ENCODE measurements at regions not wholly inside any gene's neighbourhood (a gene's known extent, or its start where the extent isn't known, plus 50 kb on each side); places are given as distances from the start of the nearest gene placed in this dataset.

- no peaks in the 10 kb centered on the region for H3K9me2 ChIP-seq (replicated peaks; ENCODE audit: insufficient read depth, low read length)
- no peak overlapping the region for H2AFZ ChIP-seq (ENCODE audit: low read depth, low read length, severe bottlenecking)
- no peak overlapping the region for H3K27ac ChIP-seq (ENCODE audit: low read depth, low read length)
- no peak overlapping the region for H3K9ac ChIP-seq (ENCODE audit: low read length)
- no peak overlapping the region for H3K4me2 ChIP-seq (ENCODE audit: low read depth, low read length, poor library complexity, severe bottlenecking)
- H3K79me2 ChIP-seq (ENCODE audit: insufficient read depth, low read length): no peaks in the 10 kb centered on the region
- no peaks in the 10 kb centered on the region for H3F3A ChIP-seq (ENCODE audit: insufficient read depth)
- no peak for TF ChIP-seq CTCF (IDR thresholded peaks at IDR 0.05; ENCODE audit: insufficient read depth, low read length, poor library complexity, severe bottlenecking)
- no peaks in the 10 kb centered on the region for H3K9me3 ChIP-seq (ENCODE audit: insufficient read depth, low read length)
- H3K4me3 ChIP-seq (ENCODE audit: insufficient read depth, low read length, poor library complexity, severe bottlenecking): no peak overlapping the region
- no peaks in the 10 kb centered on the region for H3K36me3 ChIP-seq (ENCODE audit: low read length)
- H4K20me1 ChIP-seq (ENCODE audit: low read depth, low read length): no peaks in the 10 kb centered on the region
- no peaks in the 10 kb centered on the region for H3K27me3 ChIP-seq (ENCODE audit: low read length)
Observed at GRCh38 chr15:59830873-59831272, 141.8 kb upstream of the BNIP2 start.

GRCh38 chr15:59830098-59830497 lies 141.0 kb upstream of the BNIP2 start:
- TF ChIP-seq CTCF (IDR thresholded peaks at IDR 0.05; ENCODE audit: insufficient read depth, low read length, poor library complexity, severe bottlenecking) (no peak), EZH2phosphoT487 (conservative IDR thresholded peaks at IDR 0.05; ENCODE audit: low read length) (no peak)
- H4K20me1 ChIP-seq (ENCODE audit: low read depth, low read length): no peaks in the 10 kb centered on the region
- no peak overlapping the region for H2AFZ ChIP-seq (ENCODE audit: low read depth, low read length, severe bottlenecking)
- no peaks in the 10 kb centered on the region for H3K79me2 ChIP-seq (ENCODE audit: insufficient read depth, low read length)
- no peaks in the 10 kb centered on the region for H3F3A ChIP-seq (ENCODE audit: insufficient read depth)
- no peaks in the 10 kb centered on the region for H3K36me3 ChIP-seq (ENCODE audit: low read length)
- H3K9ac ChIP-seq (ENCODE audit: low read length): no peak overlapping the region
- H3K27me3 ChIP-seq (ENCODE audit: low read length): no peaks in the 10 kb centered on the region
- H3K4me2 ChIP-seq (ENCODE audit: low read depth, low read length, poor library complexity, severe bottlenecking): no peak overlapping the region
- no peaks in the 10 kb centered on the region for H3K9me3 ChIP-seq (ENCODE audit: insufficient read depth, low read length)
- H3K9me2 ChIP-seq (replicated peaks; ENCODE audit: insufficient read depth, low read length): no peaks in the 10 kb centered on the region
- H3K27ac ChIP-seq (ENCODE audit: low read depth, low read length): no peak overlapping the region
- H3K4me3 ChIP-seq (ENCODE audit: insufficient read depth, low read length, poor library complexity, severe bottlenecking): no peak overlapping the region

- Histone ChIP-seq H3F3A (ENCODE audit: insufficient read depth) (no peaks in the 10 kb centered on the region), H3K27me3 (ENCODE audit: low read length) (no peaks in the 10 kb centered on the region), H3K9ac (ENCODE audit: low read length) (no peak overlapping the region), H3K36me3 (ENCODE audit: low read length) (no peaks in the 10 kb centered on the region), H3K27ac (ENCODE audit: low read depth, low read length) (no peak overlapping the region), H3K9me2 (replicated peaks; ENCODE audit: insufficient read depth, low read length) (no peaks in the 10 kb centered on the region), H2AFZ (ENCODE audit: low read depth, low read length, severe bottlenecking) (no peak overlapping the region), H3K4me2 (ENCODE audit: low read depth, low read length, poor library complexity, severe bottlenecking) (no peak overlapping the region), H3K9me3 (ENCODE audit: insufficient read depth, low read length) (no peaks in the 10 kb centered on the region), H3K79me2 (ENCODE audit: insufficient read depth, low read length) (no peaks in the 10 kb centered on the region), H3K4me3 (ENCODE audit: insufficient read depth, low read length, poor library complexity, severe bottlenecking) (no peak overlapping the region), H4K20me1 (ENCODE audit: low read depth, low read length) (no peaks in the 10 kb centered on the region)
- TF ChIP-seq CTCF (IDR thresholded peaks at IDR 0.05; ENCODE audit: insufficient read depth, low read length, poor library complexity, severe bottlenecking) (no peak), EZH2phosphoT487 (conservative IDR thresholded peaks at IDR 0.05; ENCODE audit: low read length) (no peak)
Observed at GRCh38 chr15:59828861-59829260, 139.7 kb upstream of the BNIP2 start.

- Histone ChIP-seq H3K79me2 (ENCODE audit: insufficient read depth, low read length) (no peaks in the 10 kb centered on the region), H3K4me3 (ENCODE audit: insufficient read depth, low read length, poor library complexity, severe bottlenecking) (no peak overlapping the region), H3K36me3 (ENCODE audit: low read length) (no peaks in the 10 kb centered on the region), H4K20me1 (ENCODE audit: low read depth, low read length) (no peaks in the 10 kb centered on the region), H3K9me2 (replicated peaks; ENCODE audit: insufficient read depth, low read length) (no peaks in the 10 kb centered on the region), H3K4me2 (ENCODE audit: low read depth, low read length, poor library complexity, severe bottlenecking) (no peak overlapping the region), H2AFZ (ENCODE audit: low read depth, low read length, severe bottlenecking) (no peak overlapping the region), H3F3A (ENCODE audit: insufficient read depth) (no peaks in the 10 kb centered on the region), H3K9me3 (ENCODE audit: insufficient read depth, low read length) (no peaks in the 10 kb centered on the region), H3K9ac (ENCODE audit: low read length) (no peak overlapping the region), H3K27me3 (ENCODE audit: low read length) (no peaks in the 10 kb centered on the region), H3K27ac (ENCODE audit: low read depth, low read length) (no peak overlapping the region)
- TF ChIP-seq CTCF (IDR thresholded peaks at IDR 0.05; ENCODE audit: insufficient read depth, low read length, poor library complexity, severe bottlenecking): no peak
- TF ChIP-seq EZH2phosphoT487 (conservative IDR thresholded peaks at IDR 0.05; ENCODE audit: low read length): no peak
Observed at GRCh38 chr15:59828263-59828662, 139.1 kb upstream of the BNIP2 start.
